DMS53 treated with DMSO at 0.1 percent for 48 hours (cell line): ENCODE measurements at regions not wholly inside any gene's neighbourhood (a gene's known extent, or its start where the extent isn't known, plus 50 kb on each side); places are given as distances from the start of the nearest gene placed in this dataset.

Source experiments
- DNase-seq: peaks from one replicate; lab custom pipeline; 2025; ENCODE audit not compliant: unreplicated experiment; lab: John Stamatoyannopoulos, UW

- DNase-seq: no peak
Observed at GRCh38 chr14:61139006-61139599, 142.0 kb downstream of the TMEM30B start.

DNA sequence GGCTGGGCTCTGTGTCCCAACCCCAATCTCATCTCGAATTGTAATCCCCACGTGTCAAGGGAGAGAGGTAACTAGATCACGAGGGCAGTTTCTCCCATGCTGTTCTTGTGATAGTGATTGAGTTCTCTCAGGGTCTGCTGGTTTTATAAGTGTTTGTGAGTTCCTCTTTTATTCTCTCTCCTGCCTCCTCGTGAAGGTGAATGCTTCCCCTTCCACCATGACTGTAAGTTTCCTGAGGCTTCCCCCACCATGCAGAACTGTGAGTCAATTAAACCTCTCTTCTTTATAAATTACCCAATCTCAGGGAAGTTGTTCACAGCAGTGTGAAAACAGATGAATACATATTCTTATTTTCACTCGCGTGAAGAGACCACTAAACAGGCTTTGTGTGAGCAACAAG is 148.2 kb downstream of the TMEM30B start:
- no peak for DNase-seq

DNA sequence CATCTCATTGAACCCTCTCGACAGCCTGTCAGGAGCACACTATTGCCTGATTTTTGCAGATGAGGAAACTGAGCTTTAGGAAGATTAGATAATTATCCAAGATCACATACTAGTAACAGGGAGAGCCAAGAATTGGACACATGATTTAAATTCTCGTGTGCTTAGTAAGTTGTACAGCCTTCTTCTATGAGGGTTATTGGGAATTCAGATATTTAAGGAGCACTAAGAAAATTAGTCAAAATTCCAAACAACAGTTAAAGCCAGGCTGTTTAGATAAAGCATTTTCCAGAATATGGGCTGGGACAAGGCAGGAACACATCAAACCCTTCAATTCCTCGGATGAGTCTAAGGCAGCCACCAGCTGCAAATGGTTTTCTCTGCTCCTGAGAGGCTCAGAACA is 148.8 kb downstream of the TMEM30B start:
- DNase-seq: no peak

GRCh38 chr14:61130512-61131260 is 149.6 kb downstream of the SLC38A6 start:
- DNase-seq: no peak

DNA sequence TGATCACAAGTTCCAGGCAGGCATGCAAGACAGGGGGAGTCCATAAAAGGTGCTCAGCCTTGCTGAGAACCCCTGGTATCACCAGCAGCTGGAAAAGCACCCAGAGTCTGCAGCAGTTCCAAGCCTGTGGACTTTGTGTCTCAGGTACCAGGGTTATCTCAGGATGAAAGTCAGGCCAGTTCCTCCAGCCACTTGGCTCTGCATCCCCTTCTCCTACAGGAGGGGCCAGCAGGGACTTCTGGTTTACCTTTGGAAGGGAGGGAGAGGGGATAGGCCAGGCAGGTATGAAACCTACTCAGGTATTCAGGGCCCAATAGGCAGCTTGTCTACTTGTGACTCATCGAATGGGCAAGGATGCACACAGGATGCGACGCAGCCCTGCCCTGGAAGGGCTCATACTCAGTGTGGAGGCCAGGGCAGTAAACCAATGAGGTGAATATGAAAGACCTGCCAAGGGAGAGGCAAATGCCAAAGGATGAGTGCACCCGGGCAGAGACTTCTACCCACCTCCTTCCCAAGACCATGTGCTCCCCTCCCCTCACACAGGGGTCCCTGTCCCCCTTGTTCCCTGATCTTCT is 148.2 kb downstream of the SLC38A6 start:
- DNase-seq: no peak

GRCh38 chr14:61128382-61129167 is 147.5 kb downstream of the SLC38A6 start:
- no peak for DNase-seq

- DNase-seq: no peak
Observed at GRCh38 chr14:61126603-61127498, 145.8 kb downstream of the SLC38A6 start.

DNA sequence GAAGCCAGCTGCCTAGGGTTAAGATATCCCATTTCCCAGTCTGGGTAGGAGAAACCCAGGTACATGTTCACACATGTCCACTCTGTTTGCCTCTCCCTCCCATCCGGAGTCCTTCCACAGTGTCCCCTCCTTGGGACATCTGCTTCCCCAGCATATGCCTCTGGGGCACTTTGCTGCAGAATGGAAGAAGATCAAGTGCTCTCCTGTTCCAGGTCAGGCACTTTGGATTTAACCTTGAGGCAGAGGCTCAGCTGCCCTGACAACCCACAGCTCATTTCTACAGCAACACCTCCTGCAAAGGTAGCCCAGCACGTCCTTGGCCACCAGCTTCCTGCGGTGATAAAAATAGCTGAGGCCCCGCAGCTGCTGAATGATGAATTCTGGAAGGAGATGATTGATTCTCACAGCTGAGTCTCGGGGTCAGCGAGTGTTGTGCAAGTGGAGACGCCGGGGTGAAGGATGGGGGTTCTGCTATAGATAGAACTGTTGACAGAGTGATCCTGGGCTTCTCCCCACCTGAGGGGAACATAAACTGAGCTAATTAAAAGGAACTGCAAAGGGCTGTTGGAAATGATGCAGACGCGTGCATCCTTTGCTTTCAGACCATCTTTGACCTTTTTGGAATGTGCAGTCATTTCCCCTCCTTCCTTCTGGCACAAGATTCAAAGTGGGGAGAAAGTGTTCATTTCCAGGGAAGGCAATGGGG is 145.0 kb downstream of the SLC38A6 start:
- DNase-seq: no peak

DNA sequence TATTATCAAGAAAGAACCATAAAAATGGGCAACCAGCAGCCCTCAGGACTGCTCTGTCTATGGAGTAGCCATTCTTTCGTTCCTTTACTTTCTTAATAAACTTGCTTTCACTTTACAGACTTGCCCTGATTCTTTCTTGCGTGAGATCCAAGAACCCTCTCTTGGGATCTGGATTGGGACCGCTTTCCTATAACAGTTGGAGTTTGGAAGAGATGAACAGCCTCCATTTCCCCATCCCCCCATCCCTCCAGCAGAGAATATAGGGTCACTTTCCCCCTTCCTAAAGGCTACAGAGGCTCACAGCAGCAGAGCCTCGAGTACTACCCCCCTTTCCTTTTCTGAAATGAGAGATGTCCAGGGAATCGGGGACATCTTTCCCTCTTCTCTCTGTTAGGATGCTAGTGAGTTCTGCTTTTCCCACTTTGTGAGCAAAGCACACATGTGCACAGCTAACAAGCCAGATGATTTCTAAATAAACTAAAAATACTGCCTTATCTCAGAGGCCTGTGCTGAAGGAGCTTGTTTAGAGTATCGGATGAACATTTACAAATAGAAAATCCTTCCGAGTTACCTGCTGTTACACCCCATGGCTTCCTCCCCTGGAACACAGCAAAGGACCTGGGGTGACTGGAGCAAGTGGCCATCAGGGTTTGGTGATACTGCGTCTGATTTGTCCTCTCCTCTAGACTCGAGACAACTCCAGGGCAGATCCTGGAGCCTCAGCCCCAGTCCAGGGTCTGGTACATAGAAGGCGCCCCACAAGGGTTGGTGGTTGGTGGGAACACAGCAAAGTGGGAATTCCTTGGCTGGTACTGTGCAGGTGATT is 144.2 kb downstream of the SLC38A6 start:
- no peak for DNase-seq

- DNase-seq: no peak
Observed at GRCh38 chr14:61122862-61123261, 141.8 kb downstream of the SLC38A6 start.

DNA sequence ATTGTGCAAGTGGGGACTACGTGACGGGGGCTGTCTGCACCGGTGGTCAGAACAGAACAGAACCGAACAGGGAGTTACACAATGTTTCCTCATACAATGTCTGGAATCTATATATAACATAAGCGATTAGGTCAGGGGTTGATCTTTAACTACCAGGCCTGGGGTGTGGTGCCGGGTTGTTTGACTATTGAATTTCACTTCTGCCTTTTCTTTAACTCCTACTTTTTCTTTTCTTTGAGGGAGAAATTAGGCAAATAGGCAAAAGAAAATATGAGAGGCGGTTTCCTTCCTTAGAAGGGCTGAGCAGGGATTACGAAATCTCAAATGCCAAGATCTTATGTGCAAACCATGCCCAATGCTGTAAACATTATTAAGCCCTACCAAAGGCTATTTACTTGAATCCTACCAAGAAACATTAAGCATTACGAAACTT is 140.3 kb downstream of the SLC38A6 start:
- DNase-seq: no peak

DNA sequence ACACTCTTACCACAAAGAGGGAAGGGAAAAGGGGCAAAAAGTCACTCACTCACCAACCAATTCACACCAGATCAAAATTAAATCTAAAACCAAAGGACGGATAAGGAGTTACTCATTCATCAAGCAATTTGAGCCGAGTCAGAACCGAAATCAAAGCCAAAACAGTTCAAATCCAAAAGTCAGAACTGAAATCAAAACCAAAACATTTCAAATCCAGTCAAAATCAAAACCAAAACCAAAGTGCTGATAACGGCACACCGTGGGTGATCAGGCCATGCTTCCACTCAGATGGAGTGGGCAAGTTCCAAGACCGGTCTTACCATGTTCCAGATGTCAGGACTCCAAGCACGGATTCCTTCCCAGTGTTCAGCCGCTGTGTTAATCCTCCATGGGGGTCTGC is 139.5 kb downstream of the SLC38A6 start:
- DNase-seq: no peak

DNA sequence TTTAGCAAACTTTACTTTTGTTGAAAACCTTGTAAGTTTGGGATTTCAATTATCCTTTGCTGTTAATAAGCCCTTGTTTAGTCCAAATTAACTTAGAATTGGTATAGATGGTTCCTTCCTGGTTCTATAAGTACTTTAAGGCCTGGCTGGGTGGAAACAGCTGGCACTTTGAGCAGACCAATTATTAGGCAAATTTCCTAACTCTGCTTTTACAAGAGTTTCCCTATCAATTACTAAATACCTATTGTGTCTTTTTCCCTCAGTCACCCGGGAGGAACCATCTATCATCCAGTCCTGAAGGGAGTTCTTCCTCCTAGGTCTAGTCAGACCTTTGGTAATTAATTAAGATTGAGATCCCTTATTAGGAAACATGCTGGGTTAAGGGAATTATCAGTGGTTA is 138.0 kb downstream of the SLC38A6 start:
- no peak for DNase-seq

GRCh38 chr14:61116369-61116768 is 135.3 kb downstream of the SLC38A6 start:
- DNase-seq: no peak

DNA sequence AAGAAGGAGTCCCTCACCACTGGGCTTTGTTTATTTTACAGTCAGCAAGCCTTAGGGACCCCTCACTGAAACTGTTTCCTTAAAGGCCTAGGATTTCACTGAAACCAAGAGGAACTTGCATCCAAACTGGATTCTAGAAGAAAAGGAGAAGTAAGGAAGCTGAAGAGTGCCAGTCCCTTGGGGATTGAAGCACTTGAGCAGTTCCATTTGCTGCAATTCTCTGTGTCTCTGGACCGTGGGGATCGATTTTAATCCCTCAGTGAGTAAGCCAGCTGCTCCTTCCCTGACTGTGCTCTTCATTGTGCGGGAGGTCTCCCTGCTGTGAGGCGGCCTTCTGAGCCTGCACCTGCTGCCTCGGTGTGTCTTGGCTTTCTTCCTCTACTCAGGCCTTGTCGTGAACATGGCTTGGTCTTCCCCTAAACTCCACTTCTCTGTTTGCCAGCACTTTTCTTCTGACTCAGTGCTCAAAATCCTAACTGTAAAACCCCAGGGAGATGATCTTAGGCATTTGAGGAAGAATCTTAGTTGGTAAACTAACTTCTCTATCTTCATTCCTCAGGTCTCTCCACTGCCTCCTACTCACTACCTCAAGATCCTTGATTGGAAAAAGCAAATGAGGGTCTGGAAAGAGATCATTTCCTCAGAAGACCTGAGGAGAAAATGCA is 132.6 kb downstream of the SLC38A6 start:
- no peak for DNase-seq

- DNase-seq: no peak
Observed at GRCh38 chr14:61112506-61112905, 131.5 kb downstream of the SLC38A6 start.

DNA sequence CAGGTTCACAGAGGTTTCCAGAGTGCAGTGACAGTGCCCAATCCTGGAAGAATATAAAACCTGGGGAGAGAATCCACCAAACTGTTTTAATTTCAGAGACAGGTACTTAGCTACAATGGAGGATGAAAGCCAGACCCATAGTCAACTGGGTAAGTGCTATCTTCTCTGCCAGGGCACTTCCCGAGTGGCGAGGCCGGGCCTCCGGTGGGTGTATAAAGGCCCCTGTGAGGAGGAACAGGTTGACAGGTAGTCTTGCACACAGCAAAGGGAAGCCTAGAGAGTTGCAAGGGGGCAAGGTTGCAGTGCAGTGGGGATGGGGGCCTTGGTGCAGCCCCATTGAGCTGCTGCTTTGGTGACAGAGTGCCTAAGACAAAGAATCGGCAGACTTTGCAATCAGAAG is 130.7 kb downstream of the SLC38A6 start:
- DNase-seq: no peak

DNA sequence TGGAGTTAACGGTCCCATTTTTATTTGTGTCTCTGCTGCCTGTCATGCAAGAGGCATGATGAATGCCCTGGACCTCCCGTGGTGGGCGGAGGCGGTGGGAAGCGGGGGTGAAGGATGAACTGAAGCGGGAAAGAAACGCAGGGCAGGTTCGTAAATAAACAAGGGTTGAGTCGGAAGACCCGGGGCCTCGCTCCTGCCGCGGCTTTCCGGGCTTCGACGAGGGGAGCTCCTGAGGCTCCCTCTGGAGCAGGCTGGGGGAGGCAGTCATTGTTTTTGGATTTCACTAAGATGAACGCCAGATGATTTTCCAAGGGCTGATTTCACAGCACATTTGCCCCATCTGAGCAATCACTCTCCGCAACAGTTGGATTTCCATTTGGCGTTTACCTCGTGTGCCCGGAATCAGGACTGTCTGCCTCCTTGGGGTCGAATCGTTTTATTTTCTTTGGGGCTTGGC is 130.2 kb downstream of the SLC38A6 start:
- DNase-seq: no peak
